ENCODE measurements at regions not wholly inside any gene's neighbourhood (a gene's known extent, or its start where the extent isn't known, plus 50 kb on each side); places are given as distances from the start of the nearest gene placed in this dataset.
"Not testable (repeated sequence)": the region's sequence is repeated elsewhere in the genome, so short reads cannot be mapped to it uniquely, and the experiment has no call there.

DNA sequence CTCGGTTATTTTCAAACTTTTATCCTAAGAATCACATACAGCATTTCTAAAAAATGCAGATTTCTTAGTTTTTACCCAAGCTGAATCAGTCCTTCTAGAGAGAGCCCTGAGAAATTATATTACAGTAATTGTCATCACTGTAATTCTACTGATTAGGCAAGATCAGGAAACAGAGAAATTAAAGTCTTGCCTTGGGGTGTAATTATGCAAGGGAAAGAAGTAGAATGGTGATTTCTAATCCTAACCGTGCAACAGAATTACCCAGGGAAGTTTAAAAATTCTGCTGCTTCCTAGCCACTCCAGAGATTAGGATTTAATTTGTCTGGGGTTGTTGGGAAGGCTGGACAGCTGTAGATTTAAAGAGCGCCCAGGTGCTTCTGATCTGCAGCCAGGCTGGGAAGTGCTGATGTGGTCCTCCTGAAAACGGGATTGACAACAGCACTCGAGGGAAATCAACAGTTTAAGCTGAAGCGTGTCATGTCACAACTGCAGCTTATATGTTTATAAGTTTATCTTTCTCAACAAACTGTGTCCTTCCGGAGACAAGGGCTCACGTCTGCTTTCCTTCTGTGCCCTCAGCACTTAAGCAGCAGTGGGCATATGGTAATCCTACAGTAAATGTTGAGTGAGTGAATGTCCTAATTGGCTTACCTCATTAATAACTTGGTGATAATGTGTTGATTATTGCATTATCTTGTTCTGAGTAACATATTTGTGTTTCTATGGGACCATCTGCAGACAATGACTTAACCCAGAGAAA, 671.9 kb upstream of the SOX11 start:
- TF ChIP-seq, protein P1, sequence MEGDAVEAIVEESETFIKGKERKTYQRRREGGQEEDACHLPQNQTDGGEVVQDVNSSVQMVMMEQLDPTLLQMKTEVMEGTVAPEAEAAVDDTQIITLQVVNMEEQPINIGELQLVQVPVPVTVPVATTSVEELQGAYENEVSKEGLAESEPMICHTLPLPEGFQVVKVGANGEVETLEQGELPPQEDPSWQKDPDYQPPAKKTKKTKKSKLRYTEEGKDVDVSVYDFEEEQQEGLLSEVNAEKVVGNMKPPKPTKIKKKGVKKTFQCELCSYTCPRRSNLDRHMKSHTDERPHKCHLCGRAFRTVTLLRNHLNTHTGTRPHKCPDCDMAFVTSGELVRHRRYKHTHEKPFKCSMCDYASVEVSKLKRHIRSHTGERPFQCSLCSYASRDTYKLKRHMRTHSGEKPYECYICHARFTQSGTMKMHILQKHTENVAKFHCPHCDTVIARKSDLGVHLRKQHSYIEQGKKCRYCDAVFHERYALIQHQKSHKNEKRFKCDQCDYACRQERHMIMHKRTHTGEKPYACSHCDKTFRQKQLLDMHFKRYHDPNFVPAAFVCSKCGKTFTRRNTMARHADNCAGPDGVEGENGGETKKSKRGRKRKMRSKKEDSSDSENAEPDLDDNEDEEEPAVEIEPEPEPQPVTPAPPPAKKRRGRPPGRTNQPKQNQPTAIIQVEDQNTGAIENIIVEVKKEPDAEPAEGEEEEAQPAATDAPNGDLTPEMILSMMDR (IDR thresholded peaks at IDR 0.05; ENCODE audit: low read depth, low read length), result no peak
- DNase-seq, result peak; percentile 58
- Histone ChIP-seq H3K27ac (no peak overlapping the region; the same call in 1 of the 2 replicates), H3K4me3 (ENCODE audit: low read depth, low read length) (no peak overlapping the region), H3K9me3 (ENCODE audit: severe bottlenecking) (peaks cover 11% of the 10 kb centered on the region), H3K27me3 (ENCODE audit: insufficient read depth, low read depth, severe bottlenecking) (no peaks in the 10 kb centered on the region), H3K36me3 (no peaks in the 10 kb centered on the region; the same call in 1 of the 2 replicates)

DNA sequence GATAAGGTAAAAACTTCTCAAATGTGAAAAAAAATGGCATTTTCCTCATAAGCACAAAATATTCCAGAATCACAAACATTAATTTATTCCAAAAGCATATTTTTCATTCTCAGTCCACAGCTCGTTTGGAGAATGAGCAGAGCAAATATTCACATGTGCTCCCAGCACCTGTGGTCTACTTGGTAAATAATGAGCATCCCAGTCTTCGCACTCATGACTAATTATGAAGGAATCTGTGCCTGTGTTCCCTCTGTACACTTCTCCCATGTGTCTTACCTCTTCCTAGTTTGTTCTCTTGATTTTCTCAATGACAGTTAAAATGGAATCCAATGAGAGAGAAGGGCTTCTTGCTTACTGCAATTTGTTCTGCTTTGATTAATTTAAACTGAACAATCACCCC, 671.0 kb upstream of the SOX11 start:
- Histone ChIP-seq H3K4me3 (ENCODE audit: low read depth, low read length) (no peak overlapping the region), H3K36me3 (no peaks in the 10 kb centered on the region; the same call in 1 of the 2 replicates), H3K27me3 (ENCODE audit: insufficient read depth, low read depth, severe bottlenecking) (no peaks in the 10 kb centered on the region), H3K9me3 (ENCODE audit: severe bottlenecking) (peaks cover 11% of the 10 kb centered on the region), H3K27ac (no peak overlapping the region)
- TF ChIP-seq, protein P1 (IDR thresholded peaks at IDR 0.05; ENCODE audit: low read depth, low read length), result no peak
- no peak for DNase-seq

GRCh38 chr2:5022061-5022460, 670.1 kb upstream of the SOX11 start:
- no peaks in the 10 kb centered on the region; the same call in 1 of the 2 replicates for H3K36me3 ChIP-seq
- H3K27me3 ChIP-seq (ENCODE audit: insufficient read depth, low read depth, severe bottlenecking), result no peaks in the 10 kb centered on the region
- H3K27ac ChIP-seq, result no peak overlapping the region
- TF ChIP-seq, protein P1 (IDR thresholded peaks at IDR 0.05; ENCODE audit: low read depth, low read length), result no peak
- no peak for DNase-seq
- peaks cover 11% of the 10 kb centered on the region for H3K9me3 ChIP-seq (ENCODE audit: severe bottlenecking)
- H3K4me3 ChIP-seq (ENCODE audit: low read depth, low read length), result no peak overlapping the region

GRCh38 chr2:5022708-5023635, 669.2 kb upstream of the SOX11 start:
- H3K27ac ChIP-seq; H3K36me3 ChIP-seq; H3K27me3 ChIP-seq (ENCODE audit: insufficient read depth, low read depth, severe bottlenecking); DNase-seq; H3K4me3 ChIP-seq (ENCODE audit: low read depth, low read length): not testable (repeated sequence)
- H3K9me3 ChIP-seq (ENCODE audit: severe bottlenecking), result peaks cover 11% of the 10 kb centered on the region

DNA sequence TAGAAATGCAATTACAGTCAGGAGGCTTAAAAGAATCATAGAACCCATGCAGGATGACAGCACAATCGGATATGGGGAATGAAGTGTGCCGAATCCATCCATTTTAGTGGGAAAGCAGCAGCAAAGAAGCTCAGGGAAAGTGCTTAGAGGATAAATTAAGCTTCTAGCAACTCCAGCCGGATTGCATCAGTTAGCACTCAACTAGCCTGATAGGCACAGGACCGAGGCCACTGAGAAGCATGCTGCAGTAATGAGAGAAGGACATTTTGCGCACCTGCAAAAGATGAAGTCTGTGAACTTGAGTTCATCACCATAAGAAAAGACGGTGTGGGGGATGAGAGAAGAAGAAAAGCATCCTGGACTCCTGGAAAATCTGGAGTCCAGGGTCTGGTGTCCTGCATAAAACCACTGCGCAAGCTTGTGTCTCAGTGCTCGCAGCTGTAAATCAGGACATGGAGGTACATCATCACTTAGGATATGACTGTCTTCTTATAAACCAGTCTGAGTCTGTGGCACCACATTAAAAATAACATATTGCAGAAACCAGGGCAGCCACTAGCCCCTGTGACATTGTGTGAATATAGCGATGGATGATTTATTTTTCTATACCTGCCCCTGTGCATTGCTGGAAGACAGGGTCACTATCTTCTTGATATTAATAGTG, 665.5 kb upstream of the SOX11 start:
- peak; percentile 34 for DNase-seq
- H3K27ac ChIP-seq, result no peak overlapping the region
- no peaks in the 10 kb centered on the region for H3K27me3 ChIP-seq (ENCODE audit: insufficient read depth, low read depth, severe bottlenecking)
- H3K9me3 ChIP-seq (ENCODE audit: severe bottlenecking), result peaks cover 11% of the 10 kb centered on the region
- no peaks in the 10 kb centered on the region; the same call in 1 of the 2 replicates for H3K36me3 ChIP-seq
- TF ChIP-seq, protein P1 (IDR thresholded peaks at IDR 0.05; ENCODE audit: low read depth, low read length), result no peak
- H3K4me3 ChIP-seq (ENCODE audit: low read depth, low read length), result no peak overlapping the region

Measured in WERI-Rb-1 (cell line).